Lower lobe of right lung (tissue), 2 donors: ENCODE measurements at regions not wholly inside any gene's neighbourhood (a gene's known extent, or its start where the extent isn't known, plus 50 kb on each side); places are given as distances from the start of the nearest gene placed in this dataset.

Experiments used
- ATAC-seq, 2 donors: fragments of 200-7000 bp; cut with Tn5 transposase; one replicate each; pipeline ENCODE4 v1.9.1; 2020 to 2022; ENCODE audit warnings: mild to moderate bottlenecking in 2 of 2, moderate library complexity in 2 of 2
- DNase-seq: peaks from one replicate; pipeline ENCODE4 v3.0.0-alpha.2; 2020
- H3K27ac ChIP-seq: fragments of 200-600 bp; one replicate; pipeline ENCODE4 v1.8.0; 2022
- H3K27me3 ChIP-seq: fragments of 200-600 bp; one replicate; pipeline ENCODE4 v1.8.0; 2022; ENCODE audit warnings: low read depth
- H3K36me3 ChIP-seq: fragments of 200-600 bp; one replicate; pipeline ENCODE4 v1.8.0; 2022; ENCODE audit warnings: mild to moderate bottlenecking
- H3K4me1 ChIP-seq: fragments of 200-600 bp; one replicate; pipeline ENCODE4 v1.8.0; 2022
- H3K4me3 ChIP-seq: fragments of 200-600 bp; one replicate; pipeline ENCODE4 v1.8.0; 2022; ENCODE audit warnings: mild to moderate bottlenecking
- H3K9me3 ChIP-seq: fragments of 200-600 bp; one replicate; pipeline ENCODE4 v1.8.0; 2022
- CTCF ChIP-seq: fragments of 200-600 bp; IDR thresholded peaks from one replicate; pipeline ENCODE4 v1.8.0; 2022; ENCODE audit warnings: antibody characterized with exemption, mild to moderate bottlenecking
- intact Hi-C: fragments of 100-400 bp; cut with DNase I; formaldehyde crosslinking; loops from one replicate; pipeline ENCODE4 v1.11.0; 2022
- donor health status: DM: no; HTN: yes; CAD: no; lungs with severe emphysema.

GRCh38 chr2:122669627-122670026 is 914.2 kb downstream of the TSN start:
- no peak overlapping the region for H3K27ac ChIP-seq
- intact Hi-C loops = no loop called here
- no peak for TF ChIP-seq CTCF
- DNase-seq (no peak), ATAC-seq (no peak)
- H3K4me1 ChIP-seq = no peaks in the 10 kb centered on the region
- H3K27me3 ChIP-seq = no peaks in the 10 kb centered on the region
- H3K9me3 ChIP-seq = no peaks in the 10 kb centered on the region
- H3K36me3 ChIP-seq = no peaks in the 10 kb centered on the region
- no peak overlapping the region for H3K4me3 ChIP-seq

- H3K36me3 ChIP-seq = no peaks in the 10 kb centered on the region
- H3K4me3 ChIP-seq = no peak overlapping the region
- no peaks in the 10 kb centered on the region for H3K9me3 ChIP-seq
- ATAC-seq (no peak), DNase-seq (no peak)
- TF ChIP-seq CTCF = no peak
- H3K27ac ChIP-seq = no peak overlapping the region
- intact Hi-C loops = no loop called here
- no peaks in the 10 kb centered on the region for H3K27me3 ChIP-seq
- H3K4me1 ChIP-seq = no peaks in the 10 kb centered on the region
These were observed 915.4 kb downstream of the TSN start for GRCh38 chr2:122670897-122671296.

- TF ChIP-seq CTCF = no peak
- Histone ChIP-seq H3K9me3 (no peaks in the 10 kb centered on the region), H3K4me1 (no peaks in the 10 kb centered on the region), H3K27ac (no peak overlapping the region), H3K36me3 (no peaks in the 10 kb centered on the region), H3K4me3 (no peak overlapping the region), H3K27me3 (no peaks in the 10 kb centered on the region)
- ATAC-seq = no peak
- intact Hi-C loops = no loop called here
- DNase-seq = no peak
These were observed 925.2 kb downstream of the TSN start for GRCh38 chr2:122680662-122681061.

GRCh38 chr2:122681626-122682025 is 926.2 kb downstream of the TSN start:
- Histone ChIP-seq H3K9me3 (no peaks in the 10 kb centered on the region), H3K4me3 (no peak overlapping the region), H3K27ac (no peak overlapping the region), H3K27me3 (no peaks in the 10 kb centered on the region), H3K4me1 (no peaks in the 10 kb centered on the region), H3K36me3 (no peaks in the 10 kb centered on the region)
- DNase-seq (no peak), ATAC-seq (no peak)
- intact Hi-C loops = no loop called here
- TF ChIP-seq CTCF = no peak

GRCh38 chr2:122682356-122682755 is 926.9 kb downstream of the TSN start:
- Histone ChIP-seq H3K36me3 (no peaks in the 10 kb centered on the region), H3K4me1 (no peaks in the 10 kb centered on the region), H3K4me3 (no peak overlapping the region), H3K27me3 (no peaks in the 10 kb centered on the region), H3K27ac (no peak overlapping the region), H3K9me3 (no peaks in the 10 kb centered on the region)
- intact Hi-C loops = no loop called here
- ATAC-seq = no peak
- no peak for DNase-seq
- TF ChIP-seq CTCF = no peak

- Histone ChIP-seq H3K9me3 (no peaks in the 10 kb centered on the region), H3K27me3 (no peaks in the 10 kb centered on the region), H3K4me1 (no peaks in the 10 kb centered on the region), H3K36me3 (no peaks in the 10 kb centered on the region), H3K27ac (no peak overlapping the region), H3K4me3 (no peak overlapping the region)
- ATAC-seq (no peak), DNase-seq (no peak)
- intact Hi-C loops = no loop called here
- TF ChIP-seq CTCF = no peak
These were observed 927.6 kb downstream of the TSN start for GRCh38 chr2:122683018-122683417.
